ENCODE measurements at regions not wholly inside any gene's neighbourhood (a gene's known extent, or its start where the extent isn't known, plus 50 kb on each side); places are given as distances from the start of the nearest gene placed in this dataset.

- no peak for TF ChIP-seq CTCF (IDR thresholded peaks at IDR 0.05; ENCODE audit: unreplicated experiment)
Observed at GRCh38 chr10:120702032-120702431, 149.1 kb upstream of the WDR11 start.

GRCh38 chr10:120705309-120705708 lies 145.9 kb upstream of the WDR11 start:
- intact Hi-C loops (cut with micrococcal nuclease) = no loop called here
- peaks cover 13% of the 10 kb centered on the region for H3K27me3 Mint-ChIP-seq (ENCODE audit: insufficient read depth, unreplicated experiment)
- H3K36me3 Mint-ChIP-seq (ENCODE audit: insufficient read depth, unreplicated experiment) = no peaks in the 10 kb centered on the region
- no peaks in the 10 kb centered on the region for H3K4me1 Mint-ChIP-seq (ENCODE audit: insufficient read depth, unreplicated experiment)
- DNase-seq (ENCODE audit: unreplicated experiment) = no peak
- ChIA-PET CTCF (no interaction called here), POLR2A (no interaction called here)
- no peak for TF ChIP-seq CTCF (IDR thresholded peaks at IDR 0.05; ENCODE audit: unreplicated experiment)
- H3K27ac Mint-ChIP-seq (ENCODE audit: low read depth, unreplicated experiment) = no peak overlapping the region
- H3K4me3 Mint-ChIP-seq (ENCODE audit: unreplicated experiment) = no peak overlapping the region
- BruUV-seq (replicated peaks) = no TSS peak
- peaks cover 7% of the 10 kb centered on the region for H3K9me3 Mint-ChIP-seq (ENCODE audit: unreplicated experiment)

More at GRCh38 chr10:120702032-120702431, 149.1 kb upstream of the WDR11 start:
- H3K27me3 Mint-ChIP-seq (ENCODE audit: insufficient read depth, unreplicated experiment) = peaks cover 13% of the 10 kb centered on the region
- no peak for DNase-seq (ENCODE audit: unreplicated experiment)
- ChIA-PET CTCF (no interaction called here), POLR2A (interaction anchor here (0.6 kb wide), 1 partner anchor 1261 kb away, joined by 3 read pairs; no protein-coding TSS in a partner anchor)
- intact Hi-C loops (cut with micrococcal nuclease) = no loop called here
- no peaks in the 10 kb centered on the region for H3K4me1 Mint-ChIP-seq (ENCODE audit: insufficient read depth, unreplicated experiment)
- H3K4me3 Mint-ChIP-seq (ENCODE audit: unreplicated experiment) = no peak overlapping the region
- no peak overlapping the region for H3K27ac Mint-ChIP-seq (ENCODE audit: low read depth, unreplicated experiment)
- no peaks in the 10 kb centered on the region for H3K36me3 Mint-ChIP-seq (ENCODE audit: insufficient read depth, unreplicated experiment)
- BruUV-seq (replicated peaks) = no TSS peak
- peaks cover 24% of the 10 kb centered on the region for H3K9me3 Mint-ChIP-seq (ENCODE audit: unreplicated experiment)

GRCh38 chr10:120710076-120710475 lies 141.1 kb upstream of the WDR11 start:
- ChIA-PET CTCF (interaction anchor here (1.6 kb wide), 1 partner anchor 26 kb away, joined by 3 read pairs; no protein-coding TSS in a partner anchor), POLR2A (no interaction called here)
- intact Hi-C loops (cut with micrococcal nuclease) = no loop called here
- H3K27ac Mint-ChIP-seq (ENCODE audit: low read depth, unreplicated experiment) = no peak overlapping the region
- no peak overlapping the region for H3K4me3 Mint-ChIP-seq (ENCODE audit: unreplicated experiment)
- no peak for TF ChIP-seq CTCF (IDR thresholded peaks at IDR 0.05; ENCODE audit: unreplicated experiment)
- H3K27me3 Mint-ChIP-seq (ENCODE audit: insufficient read depth, unreplicated experiment) = peaks cover 13% of the 10 kb centered on the region
- H3K36me3 Mint-ChIP-seq (ENCODE audit: insufficient read depth, unreplicated experiment) = no peaks in the 10 kb centered on the region
- BruUV-seq (replicated peaks) = no TSS peak
- no peak for DNase-seq (ENCODE audit: unreplicated experiment)
- no peaks in the 10 kb centered on the region for H3K9me3 Mint-ChIP-seq (ENCODE audit: unreplicated experiment)
- no peaks in the 10 kb centered on the region for H3K4me1 Mint-ChIP-seq (ENCODE audit: insufficient read depth, unreplicated experiment)

GRCh38 chr10:120711860-120712259 lies 139.3 kb upstream of the WDR11 start:
- no peak overlapping the region for H3K27ac Mint-ChIP-seq (ENCODE audit: low read depth, unreplicated experiment)
- H3K4me3 Mint-ChIP-seq (ENCODE audit: unreplicated experiment) = no peak overlapping the region
- DNase-seq (ENCODE audit: unreplicated experiment) = no peak
- no peak for TF ChIP-seq CTCF (IDR thresholded peaks at IDR 0.05; ENCODE audit: unreplicated experiment)
- no peaks in the 10 kb centered on the region for H3K36me3 Mint-ChIP-seq (ENCODE audit: insufficient read depth, unreplicated experiment)
- H3K9me3 Mint-ChIP-seq (ENCODE audit: unreplicated experiment) = no peaks in the 10 kb centered on the region
- BruUV-seq (replicated peaks) = no TSS peak
- POLR2A ChIA-PET = interaction anchor here (0.7 kb wide), 1 partner anchor 11 kb away, joined by 3 read pairs; no protein-coding TSS in a partner anchor
- intact Hi-C loops (cut with micrococcal nuclease) = no loop called here
- H3K4me1 Mint-ChIP-seq (ENCODE audit: insufficient read depth, unreplicated experiment) = no peaks in the 10 kb centered on the region
- CTCF ChIA-PET = interaction anchor here (0.6 to 1.6 kb wide), 3 partner anchors 24 to 95 kb away, joined by 3 to 4 read pairs (median 3); no protein-coding TSS in a partner anchor
- H3K27me3 Mint-ChIP-seq (ENCODE audit: insufficient read depth, unreplicated experiment) = no peaks in the 10 kb centered on the region

Data from MCF 10A (cell line).